Small intestine (tissue), 7 donors: ENCODE measurements at regions not wholly inside any gene's neighbourhood (a gene's known extent, or its start where the extent isn't known, plus 50 kb on each side); places are given as distances from the start of the nearest gene placed in this dataset.
A peak's percentile ranks its signal among the peaks of the same experiment; 100 is the strongest.

ENCODE experiments used
- DNase-seq, 2 donors: peaks; one replicate each; pipeline versions ENCODE4 v3.0.0 to v3.0.0-alpha.2; 2013
- FAIRE-seq: peaks from 2 replicates; lab custom pipeline; 2012; peaks lifted over from hg19 to GRCh38; lab: Jason Lieb, UNC
- H3K27ac ChIP-seq, 3 donors: one replicate each; pipeline ENCODE4 v1.5.1; 2013; ENCODE audit warnings: low read length in 2 of 3, mild to moderate bottlenecking in 2 of 3, control low read depth in 1 of 3, inconsistent platforms in 1 of 3, low read depth in 1 of 3, moderate library complexity in 1 of 3
- H3K27me3 ChIP-seq, 3 donors: one replicate each; pipeline ENCODE4 v1.6.1; 2013; ENCODE audit warnings: low read length in 3 of 3, inconsistent platforms in 1 of 3; ENCODE audit not compliant: control insufficient read depth in 3 of 3, insufficient read depth in 3 of 3
- H3K36me3 ChIP-seq, 3 donors: one replicate each; pipeline ENCODE4 v1.6.1; 2013; ENCODE audit warnings: low read length in 3 of 3, inconsistent platforms in 1 of 3, low read depth in 1 of 3, mild to moderate bottlenecking in 1 of 3, moderate library complexity in 1 of 3; ENCODE audit not compliant: control insufficient read depth in 3 of 3, insufficient read depth in 2 of 3
- H3K4me1 ChIP-seq, 3 donors: one replicate each; pipeline ENCODE4 v1.6.1; 2013; ENCODE audit warnings: low read length in 2 of 3, inconsistent platforms in 1 of 3, low read depth in 1 of 3, mild to moderate bottlenecking in 1 of 3, moderate library complexity in 1 of 3; ENCODE audit not compliant: control insufficient read depth in 3 of 3, insufficient read depth in 2 of 3
- H3K4me3 ChIP-seq, 3 donors: one replicate each; pipeline ENCODE4 v1.5.1; 2013; ENCODE audit warnings: low read length in 3 of 3, control low read depth in 1 of 3, inconsistent platforms in 1 of 3, low read depth in 1 of 3, mild to moderate bottlenecking in 1 of 3, moderate library complexity in 1 of 3
- H3K9me3 ChIP-seq, 2 donors: one replicate each; pipeline ENCODE4 v1.6.1; 2013; ENCODE audit warnings: low read depth in 1 of 2, low read length in 1 of 2; ENCODE audit not compliant: control insufficient read depth in 2 of 2, insufficient read depth in 1 of 2
- WGBS, 3 donors: extraction: QIAGEN DNeasy Blood & Tissue Kit; methylation state at CpG; one replicate each; pipeline ENCODE4 v1.1.7; 2013; 5-methylcytosine and 5-hydroxymethylcytosine counted together
- donor health status: healthy with polysubstance abuse.
- donor health status: control.
- donor health status: control.
- donor health status: Bipolar disorder and iron deficiency.
- donor health status: healthy.

- 79 to 92% (median 88%) methylated on average over 2 of the region's 2 CpGs for WGBS, 3 donors
- no peak overlapping the region for H3K27ac ChIP-seq
- no peaks in the 10 kb centered on the region for H3K27me3 ChIP-seq
- no peak for DNase-seq
- H3K4me1 ChIP-seq = peaks cover 0 to 2% (median 0%) of the 10 kb centered on the region in 3 donors
- H3K9me3 ChIP-seq = no peaks in the 10 kb centered on the region
- no peak for FAIRE-seq
- H3K36me3 ChIP-seq = no peaks in the 10 kb centered on the region
- H3K4me3 ChIP-seq = no peak overlapping the region
Measured at GRCh38 chr5:67903121-67903520, 312.4 kb upstream of the PIK3R1 start.

GRCh38 chr5:67902497-67902830 lies 313.1 kb upstream of the PIK3R1 start:
- DNase-seq (no peak), FAIRE-seq (no peak)
- H3K4me3 ChIP-seq = no peak overlapping the region
- peaks cover 0 to 3% (median 0%) of the 10 kb centered on the region in 3 donors for H3K4me1 ChIP-seq
- H3K36me3 ChIP-seq = no peaks in the 10 kb centered on the region
- no peaks in the 10 kb centered on the region for H3K27me3 ChIP-seq
- no peak overlapping the region for H3K27ac ChIP-seq
- 88 to 95% (median 92%) methylated on average over 1 of the region's 1 CpG for WGBS, 3 donors
- H3K9me3 ChIP-seq = no peaks in the 10 kb centered on the region

GRCh38 chr5:67901814-67902496 lies 313.6 kb upstream of the PIK3R1 start:
- Histone ChIP-seq H3K4me3 (no peak overlapping the region), H3K36me3 (no peaks in the 10 kb centered on the region), H3K27me3 (no peaks in the 10 kb centered on the region), H3K9me3 (no peaks in the 10 kb centered on the region), H3K4me1 (peaks cover 0 to 3% (median under 1%) of the 10 kb centered on the region in 3 donors), H3K27ac (no peak overlapping the region)
- 85 to 88% (median 87%) methylated on average over 7 of the region's 7 CpGs for WGBS, 3 donors
- DNase-seq (no peak), FAIRE-seq (no peak)

GRCh38 chr5:67900514-67900913 lies 315.0 kb upstream of the PIK3R1 start:
- H3K27ac ChIP-seq = no peak overlapping the region
- no peak for FAIRE-seq

GRCh38 chr5:67897980-67898379 lies 317.6 kb upstream of the PIK3R1 start:
- H3K4me1 ChIP-seq = peaks cover 0 to 12% (median 4%) of the 10 kb centered on the region in 3 donors
- DNase-seq = no peak
- WGBS, 3 donors = 80 to 87% (median 86%) methylated on average over 3 of the region's 3 CpGs

More at GRCh38 chr5:67900514-67900913, 315.0 kb upstream of the PIK3R1 start:
- Histone ChIP-seq H3K4me3 (no peak overlapping the region), H3K4me1 (peaks cover 0 to 12% (median 4%) of the 10 kb centered on the region in 3 donors), H3K36me3 (no peaks in the 10 kb centered on the region), H3K27me3 (no peaks in the 10 kb centered on the region), H3K9me3 (peaks cover 0 to 3% of the 10 kb centered on the region in 2 donors)
- DNase-seq = no peak
- WGBS, 3 donors = 84 to 92% (median 91%) methylated on average over 6 of the region's 6 CpGs

GRCh38 chr5:67897431-67897830 lies 318.1 kb upstream of the PIK3R1 start:
- Histone ChIP-seq H3K9me3 (peaks cover 0 to 3% of the 10 kb centered on the region in 2 donors), H3K27me3 (no peaks in the 10 kb centered on the region), H3K27ac (no peak overlapping the region), H3K36me3 (no peaks in the 10 kb centered on the region), H3K4me3 (no peak overlapping the region), H3K4me1 (peaks cover 0 to 12% (median 4%) of the 10 kb centered on the region in 3 donors)
- DNase-seq (peak; percentile 33 to 75), FAIRE-seq (no peak)
- WGBS, 3 donors = 21 to 42% (median 26%) methylated on average over 3 of the region's 3 CpGs

More at GRCh38 chr5:67897980-67898379, 317.6 kb upstream of the PIK3R1 start:
- FAIRE-seq = no peak
- no peaks in the 10 kb centered on the region for H3K27me3 ChIP-seq
- no peak overlapping the region for H3K27ac ChIP-seq
- H3K9me3 ChIP-seq = peaks cover 0 to 3% of the 10 kb centered on the region in 2 donors
- H3K36me3 ChIP-seq = no peaks in the 10 kb centered on the region
- H3K4me3 ChIP-seq = no peak overlapping the region

- Histone ChIP-seq H3K4me1 (peaks cover 0 to 12% (median 4%) of the 10 kb centered on the region in 3 donors), H3K9me3 (peaks cover 0 to 3% of the 10 kb centered on the region in 2 donors), H3K27ac (peak overlapping the region in 1 of 3 donors; percentile 64), H3K36me3 (no peaks in the 10 kb centered on the region), H3K27me3 (no peaks in the 10 kb centered on the region), H3K4me3 (no peak overlapping the region)
- 39 to 49% (median 45%) methylated on average over 2 of the region's 2 CpGs for WGBS, 3 donors
- no peak for DNase-seq
- no peak for FAIRE-seq
Measured at GRCh38 chr5:67896930-67897313, 318.6 kb upstream of the PIK3R1 start.

GRCh38 chr5:67896311-67896929 lies 319.1 kb upstream of the PIK3R1 start:
- Histone ChIP-seq H3K4me3 (no peak overlapping the region), H3K27ac (peak overlapping the region in 1 of 3 donors; percentile 64), H3K4me1 (peaks cover 0 to 12% (median 4%) of the 10 kb centered on the region in 3 donors), H3K27me3 (no peaks in the 10 kb centered on the region), H3K9me3 (peaks cover 0 to 3% of the 10 kb centered on the region in 2 donors), H3K36me3 (no peaks in the 10 kb centered on the region)
- WGBS, 3 donors = 67 to 82% (median 79%) methylated on average over 3 of the region's 3 CpGs
- FAIRE-seq (no peak), DNase-seq (peak; percentile 60 to 79)
